ENCODE measurements at regions not wholly inside any gene's neighbourhood (a gene's known extent, or its start where the extent isn't known, plus 50 kb on each side); places are given as distances from the start of the nearest gene placed in this dataset.

DNA sequence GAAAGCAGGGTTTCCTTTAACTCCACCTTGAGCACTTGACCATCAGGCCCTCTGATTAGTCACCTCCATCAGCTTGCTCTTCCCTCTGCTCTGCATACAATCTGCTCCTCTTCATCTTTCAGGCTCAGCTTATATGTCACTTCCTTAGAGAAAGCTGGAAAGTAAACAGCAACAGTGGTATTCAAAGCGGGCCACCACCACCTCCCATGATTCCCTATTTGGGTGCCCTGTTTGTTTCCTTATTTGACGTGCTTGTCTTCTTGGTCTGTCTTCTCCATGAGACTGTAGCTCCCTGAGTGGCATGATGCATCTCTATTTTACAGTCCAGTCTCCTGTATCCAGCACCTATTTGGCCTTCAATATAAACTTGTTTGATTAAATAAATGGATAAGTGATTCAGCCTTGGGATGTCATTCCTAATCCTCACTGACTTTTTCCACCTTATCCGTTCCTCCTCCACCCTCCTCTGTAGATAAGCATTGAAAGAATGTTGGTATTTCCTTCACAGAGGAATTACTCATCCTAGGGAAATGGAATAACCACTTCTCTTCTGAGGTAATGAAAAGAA is 102.8 kb upstream of the SGK1 start (continued):
- TF ChIP-seq, protein P1, sequence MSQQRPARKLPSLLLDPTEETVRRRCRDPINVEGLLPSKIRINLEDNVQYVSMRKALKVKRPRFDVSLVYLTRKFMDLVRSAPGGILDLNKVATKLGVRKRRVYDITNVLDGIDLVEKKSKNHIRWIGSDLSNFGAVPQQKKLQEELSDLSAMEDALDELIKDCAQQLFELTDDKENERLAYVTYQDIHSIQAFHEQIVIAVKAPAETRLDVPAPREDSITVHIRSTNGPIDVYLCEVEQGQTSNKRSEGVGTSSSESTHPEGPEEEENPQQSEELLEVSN (IDR thresholded peaks at IDR 0.05; ENCODE audit: borderline replicate concordance, low read depth) = no peak
- no peak for TF ChIP-seq ZNF302 (CRISPR knock-in tag; IDR thresholded peaks at IDR 0.05)
- peak; percentile 44; the same call in 1 of the 2 replicates for TF ChIP-seq JUNB (IDR thresholded peaks at IDR 0.05)
- no peak for TF ChIP-seq SREBF2 (IDR thresholded peaks at IDR 0.05)
- no peak for TF ChIP-seq BHLHE40 (IDR thresholded peaks at IDR 0.05; ENCODE audit: low read depth, low read length)
- no peak for TF ChIP-seq CBX2 (IDR thresholded peaks at IDR 0.05; ENCODE audit: borderline replicate concordance, low read depth)
- no peak for TF ChIP-seq ESRRA (IDR thresholded peaks at IDR 0.05; ENCODE audit: borderline replicate concordance, low read length)
- TF ChIP-seq HOXA7 (CRISPR knock-in tag; IDR thresholded peaks at IDR 0.05) = no peak
- no peak for TF ChIP-seq EHF (CRISPR knock-in tag; IDR thresholded peaks at IDR 0.05)
- TF ChIP-seq JUN (IDR thresholded peaks at IDR 0.05) = no peak
- no peak for TF ChIP-seq RCOR1 (IDR thresholded peaks at IDR 0.05; ENCODE audit: low read depth, low read length)
- peak; percentile 79; the same call in 1 of the 2 replicates for TF ChIP-seq GATA3 (IDR thresholded peaks at IDR 0.05; ENCODE audit: borderline replicate concordance)
- TF ChIP-seq, protein P2, sequence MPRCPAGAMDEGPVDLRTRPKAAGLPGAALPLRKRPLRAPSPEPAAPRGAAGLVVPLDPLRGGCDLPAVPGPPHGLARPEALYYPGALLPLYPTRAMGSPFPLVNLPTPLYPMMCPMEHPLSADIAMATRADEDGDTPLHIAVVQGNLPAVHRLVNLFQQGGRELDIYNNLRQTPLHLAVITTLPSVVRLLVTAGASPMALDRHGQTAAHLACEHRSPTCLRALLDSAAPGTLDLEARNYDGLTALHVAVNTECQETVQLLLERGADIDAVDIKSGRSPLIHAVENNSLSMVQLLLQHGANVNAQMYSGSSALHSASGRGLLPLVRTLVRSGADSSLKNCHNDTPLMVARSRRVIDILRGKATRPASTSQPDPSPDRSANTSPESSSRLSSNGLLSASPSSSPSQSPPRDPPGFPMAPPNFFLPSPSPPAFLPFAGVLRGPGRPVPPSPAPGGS (IDR thresholded peaks at IDR 0.05) = no peak
- TF ChIP-seq HOXB13 (CRISPR knock-in tag; IDR thresholded peaks at IDR 0.05; ENCODE audit: low read depth) = no peak
- TF ChIP-seq, protein P3, sequence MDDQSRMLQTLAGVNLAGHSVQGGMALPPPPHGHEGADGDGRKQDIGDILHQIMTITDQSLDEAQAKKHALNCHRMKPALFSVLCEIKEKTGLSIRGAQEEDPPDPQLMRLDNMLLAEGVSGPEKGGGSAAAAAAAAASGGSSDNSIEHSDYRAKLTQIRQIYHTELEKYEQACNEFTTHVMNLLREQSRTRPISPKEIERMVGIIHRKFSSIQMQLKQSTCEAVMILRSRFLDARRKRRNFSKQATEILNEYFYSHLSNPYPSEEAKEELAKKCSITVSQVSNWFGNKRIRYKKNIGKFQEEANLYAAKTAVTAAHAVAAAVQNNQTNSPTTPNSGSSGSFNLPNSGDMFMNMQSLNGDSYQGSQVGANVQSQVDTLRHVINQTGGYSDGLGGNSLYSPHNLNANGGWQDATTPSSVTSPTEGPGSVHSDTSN (IDR thresholded peaks at IDR 0.05) = no peak
- TF ChIP-seq CEBPB (IDR thresholded peaks at IDR 0.05) = no peak
- TF ChIP-seq NFE2L2 (conservative IDR thresholded peaks at IDR 0.05; ENCODE audit: low read length) = no peak
- TF ChIP-seq RFX5 (IDR thresholded peaks at IDR 0.05) = no peak
- no peak for TF ChIP-seq CHD4 (IDR thresholded peaks at IDR 0.05; ENCODE audit: borderline replicate concordance)
- TF ChIP-seq NPAS2 (CRISPR knock-in tag; IDR thresholded peaks at IDR 0.05; ENCODE audit: borderline replicate concordance) = no peak
- no peak for TF ChIP-seq ZC3H11A (IDR thresholded peaks at IDR 0.05)
- TF ChIP-seq FOXS1 (CRISPR knock-in tag; IDR thresholded peaks at IDR 0.05) = no peak

DNA sequence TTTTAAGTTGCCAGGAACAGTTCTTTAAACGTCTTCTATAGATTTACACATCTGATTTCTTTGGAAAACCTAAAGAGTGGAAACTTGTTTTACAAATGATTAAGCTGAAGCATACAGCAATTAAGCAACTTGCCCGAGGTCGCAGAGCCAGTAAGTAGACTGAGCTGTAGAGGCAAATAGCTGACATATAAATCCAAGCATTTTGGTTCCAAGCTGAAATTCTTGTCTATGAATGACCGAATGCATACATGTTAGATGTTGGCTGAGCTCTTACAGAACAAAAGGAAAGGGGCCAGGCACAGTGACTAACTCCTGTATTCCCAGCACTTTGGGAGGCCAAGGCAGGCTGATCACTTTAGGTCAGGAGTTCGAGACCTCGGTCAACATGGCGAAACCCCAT is 101.8 kb upstream of the SGK1 start:
- no peak overlapping the region for H3K4me2 ChIP-seq
- ChIA-PET CTCF (no interaction called here), POLR2A (no interaction called here)
- no peak for FAIRE-seq
- peak overlapping the region; percentile 77 to 90; a peak in 5 of 6 replicates for H3K27ac ChIP-seq
- H3K9me3 ChIP-seq = peaks cover 8% of the 10 kb centered on the region; the same call in 2 of the 3 replicates
- no peak for ATAC-seq
- peaks cover 48% of the 10 kb centered on the region; the same call in 2 of the 3 replicates for H3K4me1 ChIP-seq
- WGBS (ENCODE audit: missing lambda C conversion rate) = 86% methylated on average over 7 of the region's 7 CpGs
- DNase-seq (ENCODE audit: low read depth in 1 of 2, low spot score in 1 of 2) = no peak
- TF ChIP-seq NR3C1 (IDR thresholded peaks at IDR 0.05) = no peak
- TF ChIP-seq EHF (CRISPR knock-in tag; IDR thresholded peaks at IDR 0.05) = no peak
- TF ChIP-seq HOXA7 (CRISPR knock-in tag; IDR thresholded peaks at IDR 0.05) = no peak
- TF ChIP-seq, protein P4, sequence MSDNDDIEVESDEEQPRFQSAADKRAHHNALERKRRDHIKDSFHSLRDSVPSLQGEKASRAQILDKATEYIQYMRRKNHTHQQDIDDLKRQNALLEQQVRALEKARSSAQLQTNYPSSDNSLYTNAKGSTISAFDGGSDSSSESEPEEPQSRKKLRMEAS (IDR thresholded peaks at IDR 0.05) = no peak
- no peak for TF ChIP-seq RNF2 (IDR thresholded peaks at IDR 0.05; ENCODE audit: borderline replicate concordance, low read depth)
- no peak for TF ChIP-seq ZSCAN20 (CRISPR knock-in tag; IDR thresholded peaks at IDR 0.05)
- TF ChIP-seq BHLHE40 (IDR thresholded peaks at IDR 0.05; ENCODE audit: low read depth, low read length) = no peak
- TF ChIP-seq ZC3H11A (IDR thresholded peaks at IDR 0.05) = no peak
- no peak for TF ChIP-seq MAZ (IDR thresholded peaks at IDR 0.05; ENCODE audit: borderline replicate concordance, low read depth, low read length)
- no peak for TF ChIP-seq RARB (CRISPR knock-in tag; IDR thresholded peaks at IDR 0.05)
- TF ChIP-seq, protein P5, sequence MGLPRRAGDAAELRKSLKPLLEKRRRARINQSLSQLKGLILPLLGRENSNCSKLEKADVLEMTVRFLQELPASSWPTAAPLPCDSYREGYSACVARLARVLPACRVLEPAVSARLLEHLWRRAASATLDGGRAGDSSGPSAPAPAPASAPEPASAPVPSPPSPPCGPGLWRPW (IDR thresholded peaks at IDR 0.05) = no peak
- TF ChIP-seq, protein P6, sequence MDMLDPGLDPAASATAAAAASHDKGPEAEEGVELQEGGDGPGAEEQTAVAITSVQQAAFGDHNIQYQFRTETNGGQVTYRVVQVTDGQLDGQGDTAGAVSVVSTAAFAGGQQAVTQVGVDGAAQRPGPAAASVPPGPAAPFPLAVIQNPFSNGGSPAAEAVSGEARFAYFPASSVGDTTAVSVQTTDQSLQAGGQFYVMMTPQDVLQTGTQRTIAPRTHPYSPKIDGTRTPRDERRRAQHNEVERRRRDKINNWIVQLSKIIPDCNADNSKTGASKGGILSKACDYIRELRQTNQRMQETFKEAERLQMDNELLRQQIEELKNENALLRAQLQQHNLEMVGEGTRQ (IDR thresholded peaks at IDR 0.05) = no peak
- no peak for TF ChIP-seq EHMT2 (IDR thresholded peaks at IDR 0.05; ENCODE audit: low read depth)
- TF ChIP-seq RCOR1 (IDR thresholded peaks at IDR 0.05; ENCODE audit: low read depth, low read length) = no peak
- H3K4me3 ChIP-seq = no peak overlapping the region
